ENCODE measurements at regions not wholly inside any gene's neighbourhood (a gene's known extent, or its start where the extent isn't known, plus 50 kb on each side); places are given as distances from the start of the nearest gene placed in this dataset.
"Not testable (repeated sequence)": the region's sequence is repeated elsewhere in the genome, so short reads cannot be mapped to it uniquely, and the experiment has no call there.

- FAIRE-seq: not testable (repeated sequence)
These were observed 74.2 kb downstream of the ZNF716 start for GRCh38 chr7:57524197-57524596.

GRCh38 chr7:57529931-57530330, 80.0 kb downstream of the ZNF716 start:
- FAIRE-seq: no peak

- not testable (repeated sequence) for FAIRE-seq
These were observed 90.7 kb downstream of the ZNF716 start for GRCh38 chr7:57540634-57541033.

GRCh38 chr7:57542331-57542730, 92.4 kb downstream of the ZNF716 start:
- FAIRE-seq: not testable (repeated sequence)

GRCh38 chr7:57547351-57547750, 97.4 kb downstream of the ZNF716 start:
- not testable (repeated sequence) for FAIRE-seq

- FAIRE-seq: not testable (repeated sequence)
These were observed 100.0 kb downstream of the ZNF716 start for GRCh38 chr7:57549961-57550360.

- FAIRE-seq: peak; percentile 97
These were observed 105.7 kb downstream of the ZNF716 start for GRCh38 chr7:57555687-57556086.

- no peak for FAIRE-seq
These were observed 129.5 kb downstream of the ZNF716 start for GRCh38 chr7:57579454-57579853.

Data from colon (tissue), 2 donors.